MM.1S (cell line): ENCODE measurements at regions not wholly inside any gene's neighbourhood (a gene's known extent, or its start where the extent isn't known, plus 50 kb on each side); places are given as distances from the start of the nearest gene placed in this dataset.

Experiments used
- EZH2 ChIP-seq: fragments of 300-600 bp; sonication (generic); optimal IDR thresholded peaks from 2 replicates; pipeline ENCODE3; 2017; ENCODE audit warnings: low read depth, mild to moderate bottlenecking, antibody characterized with exemption, low read length, mixed read lengths
- EZH2phosphoT487 ChIP-seq: fragments of 300-600 bp; sonication (generic); IDR thresholded peaks from 2 replicates; pipeline ENCODE4 v1.6.1; 2018; ENCODE audit warnings: antibody characterized with exemption, low read length
- TF ChIP-seq, protein P1 (sequence below): fragments of 300-600 bp; sonication (generic); IDR thresholded peaks from 2 replicates; pipeline ENCODE4 v1.5.1; 2016; ENCODE audit warnings: antibody characterized with exemption, low read length, mixed read lengths

- TF ChIP-seq, protein P1, sequence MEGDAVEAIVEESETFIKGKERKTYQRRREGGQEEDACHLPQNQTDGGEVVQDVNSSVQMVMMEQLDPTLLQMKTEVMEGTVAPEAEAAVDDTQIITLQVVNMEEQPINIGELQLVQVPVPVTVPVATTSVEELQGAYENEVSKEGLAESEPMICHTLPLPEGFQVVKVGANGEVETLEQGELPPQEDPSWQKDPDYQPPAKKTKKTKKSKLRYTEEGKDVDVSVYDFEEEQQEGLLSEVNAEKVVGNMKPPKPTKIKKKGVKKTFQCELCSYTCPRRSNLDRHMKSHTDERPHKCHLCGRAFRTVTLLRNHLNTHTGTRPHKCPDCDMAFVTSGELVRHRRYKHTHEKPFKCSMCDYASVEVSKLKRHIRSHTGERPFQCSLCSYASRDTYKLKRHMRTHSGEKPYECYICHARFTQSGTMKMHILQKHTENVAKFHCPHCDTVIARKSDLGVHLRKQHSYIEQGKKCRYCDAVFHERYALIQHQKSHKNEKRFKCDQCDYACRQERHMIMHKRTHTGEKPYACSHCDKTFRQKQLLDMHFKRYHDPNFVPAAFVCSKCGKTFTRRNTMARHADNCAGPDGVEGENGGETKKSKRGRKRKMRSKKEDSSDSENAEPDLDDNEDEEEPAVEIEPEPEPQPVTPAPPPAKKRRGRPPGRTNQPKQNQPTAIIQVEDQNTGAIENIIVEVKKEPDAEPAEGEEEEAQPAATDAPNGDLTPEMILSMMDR: no peak
- TF ChIP-seq EZH2 (no peak), EZH2phosphoT487 (no peak)
Measured at GRCh38 chr1:14541348-14541747, 57.1 kb upstream of the KAZN start.
